VCaP (cell line): ENCODE measurements at regions not wholly inside any gene's neighbourhood (a gene's known extent, or its start where the extent isn't known, plus 50 kb on each side); places are given as distances from the start of the nearest gene placed in this dataset.

Source experiments
- H3K27ac ChIP-seq: fragments of 450-650 bp; 2 replicates; pipeline ENCODE4 v1.5.1; 2017
- TF ChIP-seq, protein P1 (sequence below): fragments of 450-650 bp; conservative IDR thresholded peaks from 2 replicates; pipeline ENCODE4 v1.5.1; 2017; ENCODE audit warnings: mild to moderate bottlenecking, moderate library complexity

DNA sequence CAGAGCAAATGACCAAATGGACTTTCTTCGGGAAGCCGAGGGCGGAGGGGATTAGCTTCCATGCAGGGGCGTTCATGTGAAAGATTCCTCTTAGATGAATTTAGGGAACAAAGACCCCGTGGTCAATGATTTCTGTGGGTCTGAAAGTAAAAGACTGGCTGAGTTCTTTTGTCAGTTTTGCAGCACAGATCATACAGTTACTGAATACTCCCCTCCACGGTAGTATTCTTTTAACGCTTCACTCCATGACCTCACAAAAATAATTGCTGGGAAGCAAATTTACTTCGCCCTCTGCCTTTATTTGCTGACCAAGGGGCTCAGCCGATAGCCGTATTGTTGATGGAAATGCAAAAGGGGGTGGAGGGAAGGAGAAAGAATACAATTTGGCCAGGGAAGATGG lies 86.0 kb upstream of the SALL4 start:
- H3K27ac ChIP-seq: no peak overlapping the region
- TF ChIP-seq, protein P1, sequence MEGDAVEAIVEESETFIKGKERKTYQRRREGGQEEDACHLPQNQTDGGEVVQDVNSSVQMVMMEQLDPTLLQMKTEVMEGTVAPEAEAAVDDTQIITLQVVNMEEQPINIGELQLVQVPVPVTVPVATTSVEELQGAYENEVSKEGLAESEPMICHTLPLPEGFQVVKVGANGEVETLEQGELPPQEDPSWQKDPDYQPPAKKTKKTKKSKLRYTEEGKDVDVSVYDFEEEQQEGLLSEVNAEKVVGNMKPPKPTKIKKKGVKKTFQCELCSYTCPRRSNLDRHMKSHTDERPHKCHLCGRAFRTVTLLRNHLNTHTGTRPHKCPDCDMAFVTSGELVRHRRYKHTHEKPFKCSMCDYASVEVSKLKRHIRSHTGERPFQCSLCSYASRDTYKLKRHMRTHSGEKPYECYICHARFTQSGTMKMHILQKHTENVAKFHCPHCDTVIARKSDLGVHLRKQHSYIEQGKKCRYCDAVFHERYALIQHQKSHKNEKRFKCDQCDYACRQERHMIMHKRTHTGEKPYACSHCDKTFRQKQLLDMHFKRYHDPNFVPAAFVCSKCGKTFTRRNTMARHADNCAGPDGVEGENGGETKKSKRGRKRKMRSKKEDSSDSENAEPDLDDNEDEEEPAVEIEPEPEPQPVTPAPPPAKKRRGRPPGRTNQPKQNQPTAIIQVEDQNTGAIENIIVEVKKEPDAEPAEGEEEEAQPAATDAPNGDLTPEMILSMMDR: no peak

DNA sequence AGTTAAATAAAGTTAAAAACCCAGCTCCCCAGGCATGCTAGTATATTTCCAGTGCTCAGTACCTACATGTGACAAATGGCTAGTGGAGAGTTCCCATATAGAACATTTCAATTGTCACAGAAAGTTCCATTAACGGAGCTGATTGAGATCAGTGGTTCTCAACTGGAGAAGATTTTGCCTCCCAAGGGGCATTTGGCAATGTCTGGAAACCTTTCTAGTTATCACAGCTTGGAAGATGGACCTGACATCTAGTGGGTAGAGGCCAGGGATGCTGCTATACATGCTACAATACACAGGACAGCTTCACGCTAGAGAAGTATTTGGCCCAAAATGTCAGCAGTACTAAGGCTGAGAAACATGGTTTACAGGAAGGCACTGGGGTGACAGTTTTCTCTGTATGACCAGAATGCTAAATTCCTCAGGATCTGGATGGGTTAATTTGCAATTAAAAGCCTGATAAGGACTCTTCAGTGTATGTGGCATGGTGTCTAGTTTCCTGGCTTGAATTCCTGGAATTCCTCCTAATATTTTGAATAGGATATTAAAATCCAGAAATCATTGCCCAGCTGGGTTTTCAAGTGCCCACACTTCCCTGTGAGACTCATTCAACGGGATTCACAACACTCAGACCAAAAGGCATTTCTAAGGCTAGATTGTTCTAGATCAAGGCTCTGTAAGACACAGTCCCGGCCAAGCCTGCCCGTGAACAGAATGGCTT lies 84.7 kb upstream of the SALL4 start:
- no peak overlapping the region for H3K27ac ChIP-seq
- TF ChIP-seq, protein P1: no peak

DNA sequence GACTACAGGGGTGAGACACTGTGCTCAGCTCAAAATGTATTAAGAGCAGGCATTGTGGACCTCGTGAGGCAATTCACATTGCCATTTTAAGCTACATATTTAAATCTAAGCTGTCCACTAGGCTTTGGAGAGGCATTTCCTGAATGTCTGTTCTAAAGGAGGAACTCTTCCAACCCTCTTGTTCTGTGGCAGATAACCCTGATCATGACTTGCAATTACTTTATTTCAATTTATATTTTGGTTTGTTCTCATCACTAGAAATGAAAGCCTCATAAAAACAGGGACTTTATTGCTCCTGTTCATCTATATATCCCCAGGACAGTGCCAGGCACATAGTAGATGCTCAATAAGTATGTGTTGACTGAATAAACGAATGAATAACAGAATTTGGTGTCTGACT lies 84.0 kb upstream of the SALL4 start:
- no peak overlapping the region for H3K27ac ChIP-seq
- TF ChIP-seq, protein P1: no peak

DNA sequence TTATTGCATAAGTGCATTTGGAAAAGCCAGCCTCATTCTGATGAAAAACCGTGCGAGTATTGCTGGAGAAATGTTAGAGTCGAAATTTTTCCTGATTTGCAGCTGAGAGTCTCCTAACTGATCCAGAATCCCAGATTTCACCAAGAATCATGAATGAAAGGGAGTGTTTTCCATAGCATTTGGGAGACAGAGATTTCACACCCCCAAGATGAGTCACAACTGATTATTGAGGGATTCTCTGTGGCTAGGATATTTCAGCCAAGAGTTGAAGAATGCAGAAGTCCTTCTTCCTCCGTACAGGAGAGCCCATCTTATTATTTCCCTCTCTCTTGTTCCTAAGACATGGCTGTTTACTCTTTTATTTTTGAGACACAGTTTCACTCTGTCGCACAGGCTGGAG lies 82.2 kb upstream of the SALL4 start:
- TF ChIP-seq, protein P1: no peak
- H3K27ac ChIP-seq: no peak overlapping the region

DNA sequence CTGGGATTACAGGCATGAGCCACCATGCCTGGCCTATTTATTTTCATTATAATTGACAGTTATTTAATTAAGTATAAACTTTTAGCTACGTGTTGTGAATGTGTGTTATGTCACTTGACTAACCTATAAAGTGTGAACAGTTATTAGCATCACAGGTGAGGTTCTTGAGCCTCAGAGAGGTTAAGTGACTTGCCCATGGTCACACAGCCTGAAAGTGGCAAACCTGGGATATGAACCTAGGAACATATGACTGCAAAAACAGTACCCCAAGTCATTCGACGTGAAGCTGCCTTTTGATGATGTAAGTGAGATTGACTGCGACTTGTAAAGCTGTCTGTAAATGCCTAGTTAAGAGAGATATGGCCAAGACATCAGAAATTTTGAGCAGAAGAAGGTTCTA lies 77.9 kb upstream of the SALL4 start:
- TF ChIP-seq, protein P1: no peak
- H3K27ac ChIP-seq: no peak overlapping the region

DNA sequence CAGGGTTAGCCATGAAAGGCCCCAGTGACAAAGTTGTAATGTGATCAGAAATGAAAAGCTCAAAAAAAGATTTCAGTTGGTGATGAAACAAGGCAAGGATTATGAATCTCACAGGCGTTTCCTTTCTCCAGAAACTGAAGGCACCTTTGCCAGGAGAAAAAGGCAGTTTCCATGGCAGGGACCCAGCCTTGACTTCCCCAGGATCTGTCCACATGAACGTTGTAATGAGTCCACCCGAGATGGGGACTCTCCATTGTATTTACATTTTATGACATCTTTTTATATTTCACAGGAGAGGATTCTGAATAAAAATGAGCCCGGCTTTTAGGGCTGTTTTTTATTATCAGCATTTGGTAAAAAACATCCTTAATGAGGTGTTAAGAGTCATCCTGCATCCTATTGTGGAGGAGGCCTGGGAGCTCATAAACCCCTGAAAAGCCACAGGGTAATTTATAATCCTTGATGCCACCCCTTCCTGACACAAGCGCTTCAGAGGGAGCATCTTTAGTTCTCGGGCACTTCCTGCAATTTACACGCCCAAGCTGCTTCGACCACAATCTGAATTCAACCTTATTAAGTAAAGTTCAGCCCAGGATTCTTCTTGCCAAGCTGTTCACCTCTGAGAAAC lies 74.1 kb upstream of the SALL4 start:
- TF ChIP-seq, protein P1: no peak
- H3K27ac ChIP-seq: no peak overlapping the region

DNA sequence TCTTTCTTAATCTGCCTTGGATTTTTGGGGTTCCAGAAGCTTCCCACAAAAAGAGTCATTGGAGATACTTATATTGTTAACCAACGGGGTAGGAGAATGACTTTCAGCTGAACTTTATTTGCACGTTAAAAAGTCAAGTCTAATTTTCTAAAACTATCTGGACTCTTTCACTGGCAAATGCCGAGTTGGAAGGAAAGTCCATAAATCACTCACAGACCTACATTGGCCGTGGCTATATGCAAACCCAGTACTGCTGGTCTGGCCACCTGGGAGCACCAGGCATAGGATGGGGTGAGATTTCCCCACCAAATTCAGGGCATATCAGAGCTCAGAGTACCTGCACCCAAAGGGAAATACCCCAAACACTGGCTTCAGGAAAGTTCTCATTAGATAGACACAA lies 71.3 kb upstream of the SALL4 start:
- TF ChIP-seq, protein P1: no peak
- H3K27ac ChIP-seq: no peak overlapping the region
